Activated CD8-positive, alpha-beta memory T cell treated with anti-CD3 and anti-CD28 coated beads, Interleukin-2, amount 10 ng/mL, durations not matched to agents 7 days and 5 days (primary cell): ENCODE measurements at regions not wholly inside any gene's neighbourhood (a gene's known extent, or its start where the extent isn't known, plus 50 kb on each side); places are given as distances from the start of the nearest gene placed in this dataset.
A peak's percentile ranks its signal among the peaks of the same experiment; 100 is the strongest.

Source experiments
- ATAC-seq: fragments of 150-1000 bp; cut with Tn5 transposase; one replicate; pipeline ENCODE4 v1.10.0; 2021; ENCODE audit warnings: moderate library complexity
- CTCF ChIA-PET: fragments of 350-600 bp; sonication (Branson Sonifier 250); formaldehyde crosslinking; loops from one replicate; lab custom pipeline; 2021; ENCODE audit warnings: antibody characterized with exemption; lab: Charles Lee
- DNase-seq: peaks from one replicate; pipeline ENCODE4 v3.0.0-alpha.2; 2020
- H3K27ac Mint-ChIP-seq: one replicate; pipeline ENCODE4 v1.8.0; 2021; ENCODE audit warnings: mild to moderate bottlenecking, mixed read lengths
- H3K27me3 Mint-ChIP-seq: one replicate; pipeline ENCODE4 v1.8.0; 2021; ENCODE audit warnings: mixed read lengths
- H3K36me3 Mint-ChIP-seq: one replicate; pipeline ENCODE4 v1.8.0; 2021; ENCODE audit warnings: mild to moderate bottlenecking, mixed read lengths
- H3K4me1 Mint-ChIP-seq: one replicate; pipeline ENCODE4 v1.8.0; 2021; ENCODE audit warnings: mixed read lengths
- H3K4me3 Mint-ChIP-seq: one replicate; pipeline ENCODE4 v1.8.0; 2021; ENCODE audit warnings: mild to moderate bottlenecking, moderate library complexity, mixed read lengths
- H3K9me3 Mint-ChIP-seq: one replicate; pipeline ENCODE4 v1.8.0; 2022; ENCODE audit warnings: low read depth, mixed read lengths

- CTCF ChIA-PET, result interaction anchor here (1.0 to 5.1 kb wide), 3 partner anchors 12 to 32 kb away, joined by 3 to 63 read pairs (median 29); no protein-coding TSS in a partner anchor
- no peak overlapping the region for H3K27ac Mint-ChIP-seq
- H3K9me3 Mint-ChIP-seq, result no peaks in the 10 kb centered on the region
- H3K27me3 Mint-ChIP-seq, result no peaks in the 10 kb centered on the region
- H3K4me3 Mint-ChIP-seq, result no peak overlapping the region
- peaks cover 43% of the 10 kb centered on the region for H3K4me1 Mint-ChIP-seq
- H3K36me3 Mint-ChIP-seq, result no peaks in the 10 kb centered on the region
- ATAC-seq, result no peak
- DNase-seq, result no peak
Observed at GRCh38 chr2:9767656-9768281, 75.5 kb upstream of the TAF1B start.

- ATAC-seq (no peak), DNase-seq (no peak)
- Mint-ChIP-seq H3K27ac (no peak overlapping the region), H3K9me3 (no peaks in the 10 kb centered on the region), H3K27me3 (no peaks in the 10 kb centered on the region), H3K4me1 (peaks cover 39% of the 10 kb centered on the region), H3K4me3 (no peak overlapping the region), H3K36me3 (no peaks in the 10 kb centered on the region)
- CTCF ChIA-PET, result interaction anchor here (1.1 to 5.1 kb wide), 3 partner anchors 15 to 350 kb away, joined by 3 to 63 read pairs (median 29); no protein-coding TSS in a partner anchor
Observed at GRCh38 chr2:9768388-9768787, 74.9 kb upstream of the TAF1B start.

GRCh38 chr2:9769171-9770005, 73.9 kb upstream of the TAF1B start:
- Mint-ChIP-seq H3K36me3 (no peaks in the 10 kb centered on the region), H3K9me3 (no peaks in the 10 kb centered on the region), H3K4me1 (peaks cover 29% of the 10 kb centered on the region), H3K4me3 (no peak overlapping the region), H3K27ac (no peak overlapping the region), H3K27me3 (no peaks in the 10 kb centered on the region)
- CTCF ChIA-PET, result interaction anchor here (0.8 to 5.1 kb wide), 21 partner anchors 8 to 349 kb away, joined by 3 to 63 read pairs (median 5); partner anchors contain the start of genes ADAM17 and YWHAQ
- ATAC-seq (peak; percentile 18), DNase-seq (no peak)

GRCh38 chr2:9770006-9770307, 73.3 kb upstream of the TAF1B start:
- CTCF ChIA-PET, result interaction anchor here (0.8 to 5.1 kb wide), 23 partner anchors 8 to 304 kb away, joined by 3 to 63 read pairs (median 5); partner anchors contain the start of genes ADAM17 and YWHAQ
- no peaks in the 10 kb centered on the region for H3K9me3 Mint-ChIP-seq
- no peak overlapping the region for H3K4me3 Mint-ChIP-seq
- no peaks in the 10 kb centered on the region for H3K36me3 Mint-ChIP-seq
- H3K27me3 Mint-ChIP-seq, result no peaks in the 10 kb centered on the region
- H3K27ac Mint-ChIP-seq, result no peak overlapping the region
- no peak for DNase-seq
- ATAC-seq, result no peak
- peaks cover 23% of the 10 kb centered on the region for H3K4me1 Mint-ChIP-seq

GRCh38 chr2:9770308-9771100, 72.8 kb upstream of the TAF1B start:
- H3K27me3 Mint-ChIP-seq, result no peaks in the 10 kb centered on the region

GRCh38 chr2:9771101-9771449, 72.2 kb upstream of the TAF1B start:
- CTCF ChIA-PET, result interaction anchor here (0.6 to 5.1 kb wide), 28 partner anchors 9 to 303 kb away, joined by 3 to 63 read pairs (median 5); partner anchors contain the start of genes ADAM17 and YWHAQ
- no peak overlapping the region for H3K27ac Mint-ChIP-seq
- H3K4me3 Mint-ChIP-seq, result no peak overlapping the region
- DNase-seq (no peak), ATAC-seq (no peak)
- peaks cover 16% of the 10 kb centered on the region for H3K4me1 Mint-ChIP-seq
- H3K36me3 Mint-ChIP-seq, result no peaks in the 10 kb centered on the region
- no peaks in the 10 kb centered on the region for H3K27me3 Mint-ChIP-seq
- H3K9me3 Mint-ChIP-seq, result no peaks in the 10 kb centered on the region

More at GRCh38 chr2:9770308-9771100, 72.8 kb upstream of the TAF1B start:
- DNase-seq, result peak; percentile 78
- Mint-ChIP-seq H3K9me3 (no peaks in the 10 kb centered on the region), H3K36me3 (no peaks in the 10 kb centered on the region), H3K4me3 (no peak overlapping the region), H3K4me1 (peaks cover 18% of the 10 kb centered on the region), H3K27ac (peak overlapping the region; percentile 15)
- peak; percentile 78 for ATAC-seq
- CTCF ChIA-PET, result interaction anchor here (0.6 to 5.1 kb wide), 31 partner anchors 7 to 304 kb away, joined by 3 to 63 read pairs (median 5); partner anchors contain the start of genes ADAM17 and YWHAQ

- Mint-ChIP-seq H3K36me3 (no peaks in the 10 kb centered on the region), H3K4me3 (no peak overlapping the region), H3K4me1 (peaks cover 16% of the 10 kb centered on the region), H3K27me3 (no peaks in the 10 kb centered on the region), H3K9me3 (peaks cover under 1% of the 10 kb centered on the region), H3K27ac (no peak overlapping the region)
- no peak for ATAC-seq
- no peak for DNase-seq
- CTCF ChIA-PET, result interaction anchor here (1.5 to 5.1 kb wide), 7 partner anchors 8 to 215 kb away, joined by 5 to 63 read pairs (median 16); partner anchors contain the start of genes ADAM17 and YWHAQ
Observed at GRCh38 chr2:9771481-9772017, 71.7 kb upstream of the TAF1B start.

GRCh38 chr2:9772035-9772998, 71.0 kb upstream of the TAF1B start:
- Mint-ChIP-seq H3K4me3 (no peak overlapping the region), H3K27ac (no peak overlapping the region), H3K27me3 (no peaks in the 10 kb centered on the region), H3K9me3 (peaks cover 2% of the 10 kb centered on the region), H3K4me1 (peaks cover 16% of the 10 kb centered on the region), H3K36me3 (no peaks in the 10 kb centered on the region)
- DNase-seq (no peak), ATAC-seq (no peak)
- CTCF ChIA-PET, result interaction anchor here (1.1 to 5.1 kb wide), 7 partner anchors 8 to 142 kb away, joined by 3 to 63 read pairs (median 13); partner anchors contain the start of gene YWHAQ

GRCh38 chr2:9772999-9773902, 70.0 kb upstream of the TAF1B start:
- Mint-ChIP-seq H3K9me3 (peaks cover 2% of the 10 kb centered on the region), H3K27ac (no peak overlapping the region), H3K4me1 (peaks cover 21% of the 10 kb centered on the region), H3K27me3 (no peaks in the 10 kb centered on the region), H3K4me3 (no peak overlapping the region), H3K36me3 (no peaks in the 10 kb centered on the region)
- ATAC-seq (no peak), DNase-seq (no peak)
- CTCF ChIA-PET, result interaction anchor here (1.1 to 3.1 kb wide), 3 partner anchors 12 to 26 kb away, joined by 3 to 13 read pairs (median 3); no protein-coding TSS in a partner anchor

- Mint-ChIP-seq H3K36me3 (no peaks in the 10 kb centered on the region), H3K27ac (no peak overlapping the region), H3K4me3 (no peak overlapping the region), H3K4me1 (peaks cover 28% of the 10 kb centered on the region), H3K27me3 (no peaks in the 10 kb centered on the region), H3K9me3 (peaks cover 2% of the 10 kb centered on the region)
- CTCF ChIA-PET, result interaction anchor here (0.8 to 3.1 kb wide), 2 partner anchors 26 to 38 kb away, joined by 3 to 13 read pairs; no protein-coding TSS in a partner anchor
- ATAC-seq (no peak), DNase-seq (no peak)
Observed at GRCh38 chr2:9773903-9774239, 69.4 kb upstream of the TAF1B start.

- Mint-ChIP-seq H3K4me3 (no peak overlapping the region), H3K9me3 (peaks cover 2% of the 10 kb centered on the region), H3K36me3 (no peaks in the 10 kb centered on the region), H3K27ac (no peak overlapping the region), H3K27me3 (no peaks in the 10 kb centered on the region), H3K4me1 (peaks cover 30% of the 10 kb centered on the region)
- no peak for ATAC-seq
- CTCF ChIA-PET, result interaction anchor here (0.8 to 3.1 kb wide), 2 partner anchors 25 to 38 kb away, joined by 3 to 13 read pairs; no protein-coding TSS in a partner anchor
- no peak for DNase-seq
Observed at GRCh38 chr2:9774266-9774665, 69.0 kb upstream of the TAF1B start.
